ENCODE measurements at regions not wholly inside any gene's neighbourhood (a gene's known extent, or its start where the extent isn't known, plus 50 kb on each side); places are given as distances from the start of the nearest gene placed in this dataset.

GRCh38 chr20:58154113-58154512 lies 74.3 kb downstream of the ANKRD60 start:
- TF ChIP-seq, protein P1, sequence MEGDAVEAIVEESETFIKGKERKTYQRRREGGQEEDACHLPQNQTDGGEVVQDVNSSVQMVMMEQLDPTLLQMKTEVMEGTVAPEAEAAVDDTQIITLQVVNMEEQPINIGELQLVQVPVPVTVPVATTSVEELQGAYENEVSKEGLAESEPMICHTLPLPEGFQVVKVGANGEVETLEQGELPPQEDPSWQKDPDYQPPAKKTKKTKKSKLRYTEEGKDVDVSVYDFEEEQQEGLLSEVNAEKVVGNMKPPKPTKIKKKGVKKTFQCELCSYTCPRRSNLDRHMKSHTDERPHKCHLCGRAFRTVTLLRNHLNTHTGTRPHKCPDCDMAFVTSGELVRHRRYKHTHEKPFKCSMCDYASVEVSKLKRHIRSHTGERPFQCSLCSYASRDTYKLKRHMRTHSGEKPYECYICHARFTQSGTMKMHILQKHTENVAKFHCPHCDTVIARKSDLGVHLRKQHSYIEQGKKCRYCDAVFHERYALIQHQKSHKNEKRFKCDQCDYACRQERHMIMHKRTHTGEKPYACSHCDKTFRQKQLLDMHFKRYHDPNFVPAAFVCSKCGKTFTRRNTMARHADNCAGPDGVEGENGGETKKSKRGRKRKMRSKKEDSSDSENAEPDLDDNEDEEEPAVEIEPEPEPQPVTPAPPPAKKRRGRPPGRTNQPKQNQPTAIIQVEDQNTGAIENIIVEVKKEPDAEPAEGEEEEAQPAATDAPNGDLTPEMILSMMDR (IDR thresholded peaks at IDR 0.05 in 4 of 5, conservative IDR thresholded peaks at IDR 0.05 in 1 of 5) = no peak
- TF ChIP-seq POLR2A (IDR thresholded peaks at IDR 0.05) = no peak
